Stomach (tissue), 4 donors: ENCODE measurements at regions not wholly inside any gene's neighbourhood (a gene's known extent, or its start where the extent isn't known, plus 50 kb on each side); places are given as distances from the start of the nearest gene placed in this dataset.

ENCODE experiments used
- CTCF ChIP-seq, 7 experiments: fragments of 450-650 bp in 4 of 7; fragments of 200-600 bp in 3 of 7; sonication (generic) in 3 of 7; IDR thresholded peaks; one replicate each; pipeline ENCODE4 v1.5.1; 2016 to 2019; ENCODE audit warnings: antibody characterized with exemption in 7 of 7, control low read depth in 2 of 7, mild to moderate bottlenecking in 1 of 7
- EP300 ChIP-seq: sonication (generic); formaldehyde crosslinking; IDR thresholded peaks from one replicate; pipeline ENCODE4 v1.6.1; 2017; ENCODE audit warnings: antibody characterized with exemption
- POLR2A ChIP-seq, 4 donors: fragments of 450-650 bp; IDR thresholded peaks; one replicate each; pipeline ENCODE4 v1.6.1; 2016; ENCODE audit warnings: antibody characterized with exemption in 4 of 4, control low read depth in 2 of 4, mild to moderate bottlenecking in 1 of 4, moderate library complexity in 1 of 4
- POLR2AphosphoS5 ChIP-seq, 3 donors: sonication (generic); formaldehyde crosslinking; IDR thresholded peaks; one replicate each; pipeline ENCODE4 v1.6.1; 2016; ENCODE audit warnings: antibody characterized with exemption in 3 of 3

- no peak for TF ChIP-seq CTCF (IDR thresholded peaks at IDR 0.05)
- no peak for TF ChIP-seq POLR2A (IDR thresholded peaks at IDR 0.05)
- TF ChIP-seq EP300: no peak
- no peak for TF ChIP-seq POLR2AphosphoS5 (IDR thresholded peaks at IDR 0.05)
Observed at GRCh38 chr4:58209551-58209950, 1099.4 kb upstream of the IGFBP7 start.
